Trophoblast cell (in vitro differentiated cells and primary cell): ENCODE measurements at regions not wholly inside any gene's neighbourhood (a gene's known extent, or its start where the extent isn't known, plus 50 kb on each side); places are given as distances from the start of the nearest gene placed in this dataset.

Experiments
- DNase-seq, 2 donors: peaks; one replicate each; pipeline ENCODE4 v3.0.0-alpha.2; 2016
- H2AFZ ChIP-seq: 2 replicates; pipeline ENCODE4 v1.6.1; 2013; ENCODE audit warnings: low read length, moderate library complexity, mild to moderate bottlenecking; ENCODE audit not compliant: insufficient read depth, poor library complexity
- H2AK5ac ChIP-seq: 2 replicates; pipeline ENCODE4 v1.6.1; 2013; ENCODE audit warnings: mild to moderate bottlenecking, low read length
- H2BK120ac ChIP-seq: 2 replicates; pipeline ENCODE4 v1.6.1; 2013; ENCODE audit warnings: low read length, mild to moderate bottlenecking, moderate library complexity; ENCODE audit not compliant: insufficient read depth, poor library complexity
- H2BK12ac ChIP-seq: 2 replicates; pipeline ENCODE4 v1.6.1; 2013; ENCODE audit warnings: mild to moderate bottlenecking, low read length, moderate library complexity
- H2BK5ac ChIP-seq: 2 replicates; pipeline ENCODE4 v1.6.1; 2013; ENCODE audit warnings: low read length, low read depth, moderate library complexity, mild to moderate bottlenecking; ENCODE audit not compliant: poor library complexity
- H3K14ac ChIP-seq: 2 replicates; pipeline ENCODE4 v1.6.1; 2013; ENCODE audit warnings: mild to moderate bottlenecking, low read length
- H3K18ac ChIP-seq: 2 replicates; pipeline ENCODE4 v1.6.1; 2013; ENCODE audit warnings: mild to moderate bottlenecking, low read length
- H3K23ac ChIP-seq: 2 replicates; pipeline ENCODE4 v1.6.1; 2013; ENCODE audit warnings: low read length
- H3K27ac ChIP-seq: 2 replicates; pipeline ENCODE4 v1.5.1; 2013; ENCODE audit warnings: low read depth, mild to moderate bottlenecking, inconsistent platforms, low read length, moderate library complexity
- H3K27me3 ChIP-seq: 2 replicates; pipeline ENCODE4 v1.6.1; 2013; ENCODE audit warnings: inconsistent platforms, mild to moderate bottlenecking, low read length, moderate library complexity; ENCODE audit not compliant: insufficient read depth
- H3K36me3 ChIP-seq, 2 experiments: 1 replicate in 1 of 2; 2 replicates in 1 of 2; pipeline ENCODE4 v1.6.1; 2013; ENCODE audit warnings: low read length in 2 of 2, mild to moderate bottlenecking in 2 of 2, moderate library complexity in 1 of 2; ENCODE audit not compliant: insufficient read depth in 2 of 2, control insufficient read depth in 1 of 2
- H3K4ac ChIP-seq: 2 replicates; pipeline ENCODE4 v1.6.1; 2013; ENCODE audit warnings: low read depth, mild to moderate bottlenecking, low read length, moderate library complexity
- H3K4me1 ChIP-seq, 2 experiments: 1 replicate in 1 of 2; 2 replicates in 1 of 2; pipeline ENCODE4 v1.6.1; 2013; ENCODE audit warnings: low read length in 2 of 2, mild to moderate bottlenecking in 2 of 2, moderate library complexity in 1 of 2; ENCODE audit not compliant: insufficient read depth in 2 of 2, control insufficient read depth in 1 of 2
- H3K4me2 ChIP-seq: 2 replicates; pipeline ENCODE4 v1.6.1; 2013; ENCODE audit warnings: inconsistent platforms, mild to moderate bottlenecking, low read length, moderate library complexity
- H3K4me3 ChIP-seq: 2 replicates; pipeline ENCODE4 v1.5.1; 2013; ENCODE audit warnings: mild to moderate bottlenecking, low read depth, low read length, inconsistent platforms
- H3K79me1 ChIP-seq: one replicate; pipeline ENCODE4 v1.6.1; 2013; ENCODE audit warnings: low read length
- H3K79me2 ChIP-seq: 2 replicates; pipeline ENCODE4 v1.6.1; 2013; ENCODE audit warnings: low read length, mild to moderate bottlenecking; ENCODE audit not compliant: control insufficient read depth, insufficient read depth, poor library complexity
- H3K9ac ChIP-seq: 2 replicates; pipeline ENCODE4 v1.6.1; 2013; ENCODE audit warnings: mild to moderate bottlenecking, low read length
- H3K9me3 ChIP-seq: 2 replicates; pipeline ENCODE4 v1.6.1; 2013; ENCODE audit warnings: low read depth, mild to moderate bottlenecking, control low read depth, inconsistent platforms, low read length; ENCODE audit not compliant: insufficient read depth
- H4K12ac ChIP-seq: 2 replicates; pipeline ENCODE4 v1.6.1; 2013; ENCODE audit warnings: low read depth, mild to moderate bottlenecking, low read length, moderate library complexity
- H4K8ac ChIP-seq: 2 replicates; pipeline ENCODE4 v1.6.1; 2013; ENCODE audit warnings: low read depth, mild to moderate bottlenecking, low read length, moderate library complexity
- H4K91ac ChIP-seq: one replicate; pipeline ENCODE4 v1.6.1; 2013; ENCODE audit warnings: low read depth, mild to moderate bottlenecking, low read length, moderate library complexity
- WGBS: extraction: QIAGEN DNeasy Blood & Tissue Kit; methylation state at CpG from one replicate; pipeline ENCODE4 v1.1.7; 2013; ENCODE audit warnings: missing lambda C conversion rate; ENCODE audit not compliant: insufficient read length, insufficient coverage; ENCODE audit errors: extremely low coverage; 5-methylcytosine and 5-hydroxymethylcytosine counted together

DNA sequence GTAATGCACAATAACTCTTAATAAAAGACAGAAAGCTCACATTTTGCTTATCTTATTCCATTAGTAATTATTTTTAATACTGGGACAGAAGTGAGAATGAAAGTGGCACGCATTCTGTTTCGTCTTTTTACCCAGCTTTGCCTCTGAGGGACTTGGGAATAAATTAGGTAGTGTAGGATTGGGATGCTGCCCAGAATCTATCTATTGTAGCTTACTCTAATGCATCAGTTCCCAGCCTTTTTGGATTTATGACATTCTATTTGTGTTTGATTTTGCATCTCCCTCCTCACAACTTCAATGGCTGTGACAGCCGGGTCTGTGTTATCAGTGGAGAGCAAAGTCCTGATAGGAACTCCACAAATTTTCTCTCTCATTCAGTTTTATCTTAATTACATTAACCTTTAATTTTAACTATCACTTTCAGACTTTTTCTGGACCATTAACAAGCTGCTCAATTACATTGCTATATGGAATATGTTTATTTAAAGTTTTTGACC is 62.9 kb upstream of the TULP4 start:
- WGBS, result no CpG with 5 or more reads among the region's 3 CpGs
- Histone ChIP-seq H3K18ac (no peak overlapping the region), H3K36me3 (peaks cover 0 to 3% of the 10 kb centered on the region in 2 experiments), H3K4ac (no peak overlapping the region), H3K4me3 (no peak overlapping the region), H3K4me2 (no peak overlapping the region), H2BK5ac (no peak overlapping the region), H4K12ac (no peak overlapping the region), H3K4me1 (no peaks in the 10 kb centered on the region), H4K91ac (no peak overlapping the region), H2BK12ac (no peak overlapping the region), H3K9ac (no peak overlapping the region), H3K79me1 (no peaks in the 10 kb centered on the region), H2AK5ac (no peak overlapping the region), H4K8ac (no peak overlapping the region), H3K27ac (no peak overlapping the region), H3K23ac (no peak overlapping the region), H3K27me3 (no peaks in the 10 kb centered on the region), H2BK120ac (no peak overlapping the region), H2AFZ (no peak overlapping the region), H3K9me3 (no peaks in the 10 kb centered on the region), H3K79me2 (peaks cover 2% of the 10 kb centered on the region), H3K14ac (no peak overlapping the region)
- DNase-seq, result no peak

- peaks cover 7 to 11% of the 10 kb centered on the region in 2 experiments for H3K4me1 ChIP-seq
- no peak overlapping the region for H3K14ac ChIP-seq
- no peaks in the 10 kb centered on the region for H3K79me2 ChIP-seq
- no peak overlapping the region for H4K91ac ChIP-seq
- H3K27me3 ChIP-seq, result no peaks in the 10 kb centered on the region
- H3K36me3 ChIP-seq, result peaks cover 0 to 3% of the 10 kb centered on the region in 2 experiments
- no peak overlapping the region for H4K8ac ChIP-seq
- H3K23ac ChIP-seq, result no peak overlapping the region
- no peak overlapping the region for H2AK5ac ChIP-seq
- no peak overlapping the region for H3K4me2 ChIP-seq
- DNase-seq, result no peak
- no peaks in the 10 kb centered on the region for H3K9me3 ChIP-seq
- no peak overlapping the region for H3K9ac ChIP-seq
- H3K4ac ChIP-seq, result no peak overlapping the region
- no CpG with 5 or more reads among the region's 1 CpG for WGBS
- no peak overlapping the region for H2AFZ ChIP-seq
- H4K12ac ChIP-seq, result no peak overlapping the region
- H3K4me3 ChIP-seq, result no peak overlapping the region
- H2BK12ac ChIP-seq, result no peak overlapping the region
- no peak overlapping the region for H2BK120ac ChIP-seq
- H3K27ac ChIP-seq, result no peak overlapping the region
- no peak overlapping the region for H2BK5ac ChIP-seq
- no peaks in the 10 kb centered on the region for H3K79me1 ChIP-seq
- H3K18ac ChIP-seq, result no peak overlapping the region
Measured at GRCh38 chr6:158251565-158251964, 60.7 kb upstream of the TULP4 start.

GRCh38 chr6:158253248-158253647 is 59.0 kb upstream of the TULP4 start:
- Histone ChIP-seq H3K79me2 (peaks cover 6% of the 10 kb centered on the region), H2BK120ac (no peak overlapping the region), H3K4me3 (no peak overlapping the region), H3K27ac (no peak overlapping the region), H4K8ac (no peak overlapping the region), H4K12ac (no peak overlapping the region), H2BK5ac (no peak overlapping the region), H3K4me2 (no peak overlapping the region), H3K4me1 (peaks cover 7 to 17% of the 10 kb centered on the region in 2 experiments), H3K9ac (no peak overlapping the region), H3K18ac (no peak overlapping the region), H3K9me3 (peaks cover 2% of the 10 kb centered on the region), H4K91ac (no peak overlapping the region), H3K27me3 (no peaks in the 10 kb centered on the region), H2AK5ac (no peak overlapping the region), H2AFZ (no peak overlapping the region), H3K14ac (no peak overlapping the region), H3K36me3 (peaks cover 0 to 2% of the 10 kb centered on the region in 2 experiments), H3K4ac (peak overlapping the region; percentile 49), H3K79me1 (no peaks in the 10 kb centered on the region), H3K23ac (no peak overlapping the region), H2BK12ac (no peak overlapping the region)
- no CpG with 5 or more reads among the region's 4 CpGs for WGBS
- DNase-seq, result no peak

DNA sequence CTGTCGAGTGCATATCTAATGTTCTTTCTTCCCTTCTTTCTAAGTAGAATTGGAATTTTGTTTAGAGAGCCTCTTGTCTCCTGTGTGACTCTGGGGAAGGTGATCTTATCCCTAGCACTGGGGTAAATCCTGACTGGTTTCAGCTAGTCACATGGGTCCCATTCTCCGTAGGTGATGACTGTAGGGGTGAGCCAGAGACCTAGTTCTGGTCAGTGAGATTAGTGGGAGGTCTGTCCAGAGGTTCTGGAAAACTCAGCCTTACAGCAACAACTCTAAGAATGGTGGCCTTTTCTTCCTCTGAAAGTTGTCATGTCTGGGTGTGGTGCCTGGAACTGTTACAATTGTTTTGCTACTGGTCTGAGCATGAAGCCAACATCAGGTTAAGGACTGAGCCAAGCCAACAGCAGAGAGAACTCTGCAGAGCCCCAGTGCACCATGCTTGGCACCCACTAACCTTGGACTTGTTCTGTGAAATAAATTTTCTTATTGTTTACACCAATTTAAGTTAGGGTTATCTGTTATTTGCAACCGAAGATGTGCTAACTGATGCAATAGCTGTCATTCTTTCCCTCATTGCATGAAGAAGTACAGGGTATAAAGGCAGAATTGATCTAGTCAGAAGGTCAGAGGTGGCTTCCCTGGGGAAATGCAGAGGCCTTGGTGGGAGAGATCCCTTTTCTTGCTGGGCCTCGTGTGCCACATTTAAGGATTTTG is 56.8 kb upstream of the TULP4 start:
- Histone ChIP-seq H3K36me3 (peaks cover 0 to 2% of the 10 kb centered on the region in 2 experiments), H3K4me1 (peaks cover 7 to 17% of the 10 kb centered on the region in 2 experiments), H4K8ac (peak overlapping the region; percentile 45), H3K14ac (no peak overlapping the region), H3K18ac (no peak overlapping the region), H2BK5ac (no peak overlapping the region), H3K9me3 (peaks cover 2% of the 10 kb centered on the region), H3K4ac (peak overlapping the region; percentile 33), H3K79me2 (peaks cover 7% of the 10 kb centered on the region), H3K4me3 (no peak overlapping the region), H4K12ac (no peak overlapping the region), H2BK120ac (no peak overlapping the region), H2AFZ (no peak overlapping the region), H3K79me1 (no peaks in the 10 kb centered on the region), H4K91ac (peak overlapping the region; percentile 11), H3K23ac (no peak overlapping the region), H2BK12ac (no peak overlapping the region), H2AK5ac (no peak overlapping the region), H3K9ac (no peak overlapping the region), H3K27ac (no peak overlapping the region), H3K4me2 (no peak overlapping the region), H3K27me3 (no peaks in the 10 kb centered on the region)
- no peak for DNase-seq
- WGBS, result no CpG with 5 or more reads among the region's 4 CpGs
